ENCODE measurements at regions not wholly inside any gene's neighbourhood (a gene's known extent, or its start where the extent isn't known, plus 50 kb on each side); places are given as distances from the start of the nearest gene placed in this dataset.

GRCh38 chr14:44422699-44423098, 84.4 kb downstream of the FSCB start:
- H3K4me1 Mint-ChIP-seq (ENCODE audit: low read depth), result no peaks in the 10 kb centered on the region
- TF ChIP-seq CTCF (IDR thresholded peaks at IDR 0.05), result no peak
- no peak for DNase-seq (ENCODE audit: low spot score)
- H3K36me3 Mint-ChIP-seq (ENCODE audit: low read depth), result no peaks in the 10 kb centered on the region
- H3K4me3 Mint-ChIP-seq (ENCODE audit: unreplicated experiment), result no peak overlapping the region
- peaks cover 18% of the 10 kb centered on the region for H3K9me3 Mint-ChIP-seq (ENCODE audit: low read depth)
- no peaks in the 10 kb centered on the region for H3K27me3 Mint-ChIP-seq (ENCODE audit: low read depth)
- H3K27ac Mint-ChIP-seq (ENCODE audit: unreplicated experiment), result no peak overlapping the region

DNA sequence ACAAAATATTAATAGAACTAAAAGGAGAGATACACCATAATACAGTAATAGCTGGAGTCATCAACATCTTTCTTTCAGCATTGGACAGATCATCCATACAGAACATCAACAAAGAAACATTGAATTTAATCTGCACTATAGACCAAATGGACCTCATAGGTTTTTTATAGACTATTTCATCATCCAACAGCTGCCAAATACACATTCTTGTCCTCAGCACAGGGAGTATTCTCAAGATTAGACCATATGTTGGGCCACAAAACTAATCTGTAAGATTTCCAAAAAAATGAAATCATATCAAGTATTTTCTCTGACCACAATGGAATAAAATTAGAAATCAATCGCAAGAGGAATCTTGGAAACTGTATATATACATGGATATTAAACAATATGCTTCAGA, 86.9 kb downstream of the FSCB start:
- no peak for DNase-seq (ENCODE audit: low spot score)
- no peak for TF ChIP-seq CTCF (IDR thresholded peaks at IDR 0.05)
- Mint-ChIP-seq H3K9me3 (ENCODE audit: low read depth) (peaks cover 18% of the 10 kb centered on the region), H3K4me1 (ENCODE audit: low read depth) (no peaks in the 10 kb centered on the region), H3K4me3 (ENCODE audit: unreplicated experiment) (no peak overlapping the region), H3K27ac (ENCODE audit: unreplicated experiment) (no peak overlapping the region), H3K36me3 (ENCODE audit: low read depth) (no peaks in the 10 kb centered on the region), H3K27me3 (ENCODE audit: low read depth) (no peaks in the 10 kb centered on the region)

DNA sequence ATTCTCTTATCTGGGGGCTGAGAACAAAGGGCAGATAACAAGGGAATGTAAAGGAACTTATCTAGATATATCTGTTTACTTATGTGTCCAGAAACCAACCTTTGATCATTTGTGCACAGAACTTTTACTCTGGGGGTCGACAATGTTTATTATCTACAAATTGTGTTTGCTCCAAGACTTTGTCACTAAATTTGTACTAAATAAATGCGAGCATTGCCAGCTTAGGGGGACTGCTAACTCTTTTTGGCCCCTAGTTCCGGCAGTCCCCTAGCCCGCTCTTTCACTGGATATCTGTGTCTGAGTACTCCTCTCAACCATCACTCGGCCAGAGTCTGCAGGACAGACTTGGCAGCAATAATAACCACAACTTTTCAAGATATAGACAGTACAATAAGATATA, 88.2 kb downstream of the FSCB start:
- H3K27me3 Mint-ChIP-seq (ENCODE audit: low read depth), result no peaks in the 10 kb centered on the region
- TF ChIP-seq CTCF (IDR thresholded peaks at IDR 0.05), result no peak
- no peak for DNase-seq (ENCODE audit: low spot score)
- no peaks in the 10 kb centered on the region for H3K4me1 Mint-ChIP-seq (ENCODE audit: low read depth)
- H3K27ac Mint-ChIP-seq (ENCODE audit: unreplicated experiment), result no peak overlapping the region
- no peak overlapping the region for H3K4me3 Mint-ChIP-seq (ENCODE audit: unreplicated experiment)
- peaks cover 10% of the 10 kb centered on the region for H3K9me3 Mint-ChIP-seq (ENCODE audit: low read depth)
- H3K36me3 Mint-ChIP-seq (ENCODE audit: low read depth), result no peaks in the 10 kb centered on the region

DNA sequence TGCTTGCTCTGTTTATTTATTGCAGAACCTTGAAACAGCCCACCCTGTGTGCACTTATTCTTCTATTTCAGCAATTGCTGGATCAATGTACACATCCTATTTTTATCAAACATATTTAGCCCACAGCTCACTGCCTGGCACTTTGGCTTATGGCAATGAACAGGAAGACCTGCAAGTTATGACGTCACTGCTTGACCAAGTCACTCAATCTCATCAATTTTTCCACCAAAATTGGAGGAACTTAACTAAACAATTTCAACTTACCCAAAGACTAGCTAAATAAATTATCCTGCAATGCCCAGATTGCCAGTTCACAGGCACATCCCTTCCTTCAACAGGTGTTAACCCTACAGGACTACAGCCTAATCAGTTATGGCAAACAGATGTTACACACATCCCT, 89.3 kb downstream of the FSCB start:
- H3K4me1 Mint-ChIP-seq (ENCODE audit: low read depth), result no peaks in the 10 kb centered on the region
- no peak overlapping the region for H3K4me3 Mint-ChIP-seq (ENCODE audit: unreplicated experiment)
- no peaks in the 10 kb centered on the region for H3K36me3 Mint-ChIP-seq (ENCODE audit: low read depth)
- no peak for TF ChIP-seq CTCF (IDR thresholded peaks at IDR 0.05)
- no peak overlapping the region for H3K27ac Mint-ChIP-seq (ENCODE audit: unreplicated experiment)
- DNase-seq (ENCODE audit: low spot score), result no peak
- H3K9me3 Mint-ChIP-seq (ENCODE audit: low read depth), result peaks cover 4% of the 10 kb centered on the region
- no peaks in the 10 kb centered on the region for H3K27me3 Mint-ChIP-seq (ENCODE audit: low read depth)

- no peak for TF ChIP-seq CTCF (IDR thresholded peaks at IDR 0.05)
- H3K27ac Mint-ChIP-seq (ENCODE audit: unreplicated experiment), result no peak overlapping the region
- H3K27me3 Mint-ChIP-seq (ENCODE audit: low read depth), result no peaks in the 10 kb centered on the region
- H3K4me1 Mint-ChIP-seq (ENCODE audit: low read depth), result no peaks in the 10 kb centered on the region
- peaks cover 4% of the 10 kb centered on the region for H3K9me3 Mint-ChIP-seq (ENCODE audit: low read depth)
- no peak for DNase-seq (ENCODE audit: low spot score)
- no peak overlapping the region for H3K4me3 Mint-ChIP-seq (ENCODE audit: unreplicated experiment)
- no peaks in the 10 kb centered on the region for H3K36me3 Mint-ChIP-seq (ENCODE audit: low read depth)
These were observed 92.4 kb downstream of the FSCB start for GRCh38 chr14:44414646-44415045.

Data from chondrocyte (in vitro differentiated cells).